ENCODE measurements at regions not wholly inside any gene's neighbourhood (a gene's known extent, or its start where the extent isn't known, plus 50 kb on each side); places are given as distances from the start of the nearest gene placed in this dataset.
A peak's percentile ranks its signal among the peaks of the same experiment; 100 is the strongest.

DNA sequence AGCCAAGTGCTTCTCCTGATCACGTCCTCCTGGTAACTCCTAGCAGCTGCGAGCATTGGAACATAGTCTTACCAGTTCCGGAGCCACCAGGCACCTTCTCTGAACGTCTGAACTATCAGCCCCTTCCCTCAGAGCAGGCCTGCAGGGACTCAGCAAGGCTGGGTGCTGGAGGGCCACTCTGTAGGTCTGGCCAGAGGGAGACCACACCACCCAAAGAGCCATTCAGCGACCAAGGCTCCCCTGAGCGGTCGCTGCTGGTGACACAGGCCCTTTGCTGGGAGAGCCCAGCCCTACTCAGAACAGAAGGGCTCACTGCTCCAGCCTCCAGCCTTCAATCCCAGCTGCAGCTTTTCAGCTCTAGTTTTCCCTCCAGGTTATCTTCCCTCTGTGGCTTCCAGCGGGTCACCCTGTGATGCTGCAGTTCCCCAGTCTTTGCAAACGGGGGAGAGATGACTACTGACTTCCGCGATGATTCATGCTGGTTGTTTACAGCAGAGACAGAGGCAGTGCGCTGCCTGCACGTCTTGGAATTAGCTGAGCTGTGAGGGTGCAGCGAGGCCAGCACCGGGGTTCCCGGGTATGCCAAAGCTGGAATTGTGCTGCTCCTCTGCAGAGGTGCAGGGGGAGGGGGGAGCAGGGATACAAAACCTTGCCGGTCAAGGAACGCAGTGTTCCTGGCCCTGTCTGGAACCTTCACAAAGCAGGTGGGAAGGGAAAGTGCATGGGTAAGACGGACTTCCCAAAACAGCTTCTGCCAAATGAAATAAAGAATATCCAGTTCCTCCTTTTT is 161.4 kb downstream of the LY86 start:
- ATAC-seq (ENCODE audit: insufficient read depth, low FRiP score) (peak; percentile 61), DNase-seq (peak; percentile 69 to 86 (median 71))
- Histone ChIP-seq H3K4me3 (no peak overlapping the region), H3K9me3 (ENCODE audit: control insufficient read depth in 4 of 4, insufficient read depth in 3 of 4, low read length in 3 of 4) (no peaks in the 10 kb centered on the region), H3K27me3 (ENCODE audit: control insufficient read depth in 3 of 3, insufficient read depth in 3 of 3, low read length in 2 of 3) (no peaks in the 10 kb centered on the region), H3K27ac (ENCODE audit: low read depth in 1 of 2, low read length in 1 of 2) (peak overlapping the region; percentile 84 to 89), H3K9ac (ENCODE audit: insufficient read depth in 1 of 2, low read length in 2 of 2) (no peak overlapping the region), H3K4me1 (ENCODE audit: control insufficient read depth in 5 of 5, insufficient read depth in 5 of 5, low read length in 5 of 5) (peaks cover 0 to 14% (median 0%) of the 10 kb centered on the region in 5 donors), H3K36me3 (ENCODE audit: control insufficient read depth in 4 of 4, insufficient read depth in 4 of 4, low read length in 4 of 4) (no peaks in the 10 kb centered on the region)
- TF ChIP-seq, protein P1, sequence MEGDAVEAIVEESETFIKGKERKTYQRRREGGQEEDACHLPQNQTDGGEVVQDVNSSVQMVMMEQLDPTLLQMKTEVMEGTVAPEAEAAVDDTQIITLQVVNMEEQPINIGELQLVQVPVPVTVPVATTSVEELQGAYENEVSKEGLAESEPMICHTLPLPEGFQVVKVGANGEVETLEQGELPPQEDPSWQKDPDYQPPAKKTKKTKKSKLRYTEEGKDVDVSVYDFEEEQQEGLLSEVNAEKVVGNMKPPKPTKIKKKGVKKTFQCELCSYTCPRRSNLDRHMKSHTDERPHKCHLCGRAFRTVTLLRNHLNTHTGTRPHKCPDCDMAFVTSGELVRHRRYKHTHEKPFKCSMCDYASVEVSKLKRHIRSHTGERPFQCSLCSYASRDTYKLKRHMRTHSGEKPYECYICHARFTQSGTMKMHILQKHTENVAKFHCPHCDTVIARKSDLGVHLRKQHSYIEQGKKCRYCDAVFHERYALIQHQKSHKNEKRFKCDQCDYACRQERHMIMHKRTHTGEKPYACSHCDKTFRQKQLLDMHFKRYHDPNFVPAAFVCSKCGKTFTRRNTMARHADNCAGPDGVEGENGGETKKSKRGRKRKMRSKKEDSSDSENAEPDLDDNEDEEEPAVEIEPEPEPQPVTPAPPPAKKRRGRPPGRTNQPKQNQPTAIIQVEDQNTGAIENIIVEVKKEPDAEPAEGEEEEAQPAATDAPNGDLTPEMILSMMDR (IDR thresholded peaks at IDR 0.05; ENCODE audit: control extremely low read depth, extremely low read depth), result no peak
- 51 to 54% methylated on average over 19 of the region's 19 CpGs for WGBS, 2 donors

DNA sequence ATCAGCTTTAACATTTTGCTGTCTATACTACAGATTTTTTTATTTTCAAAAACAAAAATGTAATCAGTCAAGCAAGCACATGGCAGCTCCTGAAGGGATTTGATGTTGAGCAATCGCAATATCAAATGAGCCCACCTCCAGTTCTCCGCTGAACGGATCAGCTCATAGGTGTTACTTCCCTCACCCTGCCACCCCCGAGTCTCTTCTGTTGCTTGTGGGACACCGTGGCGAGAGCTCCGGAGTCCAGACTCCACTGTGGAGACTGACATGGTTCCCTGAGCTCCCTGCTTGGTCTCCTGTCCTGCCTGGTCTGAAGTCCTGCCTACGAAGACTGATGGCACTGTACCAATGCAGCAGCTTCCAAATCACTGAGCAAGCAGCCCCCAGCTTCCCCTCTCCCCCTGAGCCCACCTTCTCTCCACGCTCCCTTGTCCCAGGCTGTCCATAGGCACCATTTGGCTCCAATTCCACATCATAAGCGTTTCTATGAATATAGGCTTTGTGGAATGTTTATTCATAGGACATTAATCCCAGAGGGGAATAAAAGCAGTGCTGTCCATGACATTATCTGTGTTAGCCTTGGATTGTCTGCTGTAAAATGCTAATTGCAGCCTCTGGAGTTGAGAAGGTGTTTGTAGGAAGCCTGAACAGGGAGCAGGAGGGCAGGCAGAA is 162.2 kb downstream of the LY86 start:
- H3K9me3 ChIP-seq (ENCODE audit: control insufficient read depth in 4 of 4, insufficient read depth in 3 of 4, low read length in 3 of 4), result no peaks in the 10 kb centered on the region
- peak overlapping the region; percentile 17 to 48 for H3K27ac ChIP-seq (ENCODE audit: low read depth in 1 of 2, low read length in 1 of 2)
- TF ChIP-seq, protein P1 (IDR thresholded peaks at IDR 0.05; ENCODE audit: control extremely low read depth, extremely low read depth), result no peak
- H3K4me3 ChIP-seq, result no peak overlapping the region
- H3K36me3 ChIP-seq (ENCODE audit: control insufficient read depth in 4 of 4, insufficient read depth in 4 of 4, low read length in 4 of 4), result no peaks in the 10 kb centered on the region
- ATAC-seq (ENCODE audit: insufficient read depth, low FRiP score) (no peak), DNase-seq (no peak)
- no peak overlapping the region for H3K9ac ChIP-seq (ENCODE audit: insufficient read depth in 1 of 2, low read length in 2 of 2)
- 82 to 86% methylated on average over 10 of the region's 10 CpGs for WGBS, 2 donors
- H3K27me3 ChIP-seq (ENCODE audit: control insufficient read depth in 3 of 3, insufficient read depth in 3 of 3, low read length in 2 of 3), result no peaks in the 10 kb centered on the region
- peaks cover 0 to 14% (median 0%) of the 10 kb centered on the region in 5 donors for H3K4me1 ChIP-seq (ENCODE audit: control insufficient read depth in 5 of 5, insufficient read depth in 5 of 5, low read length in 5 of 5)

DNA sequence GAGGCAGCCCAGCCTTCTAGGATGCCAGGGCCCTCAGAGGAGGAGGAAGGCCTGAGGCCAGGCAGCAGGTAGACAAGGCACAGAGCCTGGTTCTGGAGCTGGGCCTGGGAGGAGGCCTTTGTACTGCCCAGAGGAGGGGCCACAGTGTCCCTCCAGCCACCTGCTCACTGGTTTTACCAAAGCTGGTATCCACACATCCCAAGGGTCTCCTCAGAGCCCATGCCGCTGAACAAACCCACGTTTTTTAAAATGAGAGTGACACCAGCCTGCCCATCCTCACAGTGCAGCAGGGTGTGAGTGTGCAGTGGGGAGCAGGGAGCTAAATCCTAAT is 162.7 kb downstream of the LY86 start:
- Histone ChIP-seq H3K9ac (ENCODE audit: insufficient read depth in 1 of 2, low read length in 2 of 2) (no peak overlapping the region), H3K36me3 (ENCODE audit: control insufficient read depth in 4 of 4, insufficient read depth in 4 of 4, low read length in 4 of 4) (no peaks in the 10 kb centered on the region), H3K4me1 (ENCODE audit: control insufficient read depth in 5 of 5, insufficient read depth in 5 of 5, low read length in 5 of 5) (peaks cover 0 to 14% (median 0%) of the 10 kb centered on the region in 5 donors), H3K4me3 (no peak overlapping the region), H3K9me3 (ENCODE audit: control insufficient read depth in 4 of 4, insufficient read depth in 3 of 4, low read length in 3 of 4) (no peaks in the 10 kb centered on the region), H3K27ac (ENCODE audit: low read depth in 1 of 2, low read length in 1 of 2) (peak overlapping the region in 1 of 2 donors; percentile 48), H3K27me3 (ENCODE audit: control insufficient read depth in 3 of 3, insufficient read depth in 3 of 3, low read length in 2 of 3) (no peaks in the 10 kb centered on the region)
- DNase-seq (no peak), ATAC-seq (ENCODE audit: insufficient read depth, low FRiP score) (no peak)
- WGBS, 2 donors, result 82 to 93% methylated on average over 2 of the region's 2 CpGs
- TF ChIP-seq, protein P1 (IDR thresholded peaks at IDR 0.05; ENCODE audit: control extremely low read depth, extremely low read depth), result no peak

Data from lung (tissue), 11 donors.